ENCODE measurements at regions not wholly inside any gene's neighbourhood (a gene's known extent, or its start where the extent isn't known, plus 50 kb on each side); places are given as distances from the start of the nearest gene placed in this dataset.

DNA sequence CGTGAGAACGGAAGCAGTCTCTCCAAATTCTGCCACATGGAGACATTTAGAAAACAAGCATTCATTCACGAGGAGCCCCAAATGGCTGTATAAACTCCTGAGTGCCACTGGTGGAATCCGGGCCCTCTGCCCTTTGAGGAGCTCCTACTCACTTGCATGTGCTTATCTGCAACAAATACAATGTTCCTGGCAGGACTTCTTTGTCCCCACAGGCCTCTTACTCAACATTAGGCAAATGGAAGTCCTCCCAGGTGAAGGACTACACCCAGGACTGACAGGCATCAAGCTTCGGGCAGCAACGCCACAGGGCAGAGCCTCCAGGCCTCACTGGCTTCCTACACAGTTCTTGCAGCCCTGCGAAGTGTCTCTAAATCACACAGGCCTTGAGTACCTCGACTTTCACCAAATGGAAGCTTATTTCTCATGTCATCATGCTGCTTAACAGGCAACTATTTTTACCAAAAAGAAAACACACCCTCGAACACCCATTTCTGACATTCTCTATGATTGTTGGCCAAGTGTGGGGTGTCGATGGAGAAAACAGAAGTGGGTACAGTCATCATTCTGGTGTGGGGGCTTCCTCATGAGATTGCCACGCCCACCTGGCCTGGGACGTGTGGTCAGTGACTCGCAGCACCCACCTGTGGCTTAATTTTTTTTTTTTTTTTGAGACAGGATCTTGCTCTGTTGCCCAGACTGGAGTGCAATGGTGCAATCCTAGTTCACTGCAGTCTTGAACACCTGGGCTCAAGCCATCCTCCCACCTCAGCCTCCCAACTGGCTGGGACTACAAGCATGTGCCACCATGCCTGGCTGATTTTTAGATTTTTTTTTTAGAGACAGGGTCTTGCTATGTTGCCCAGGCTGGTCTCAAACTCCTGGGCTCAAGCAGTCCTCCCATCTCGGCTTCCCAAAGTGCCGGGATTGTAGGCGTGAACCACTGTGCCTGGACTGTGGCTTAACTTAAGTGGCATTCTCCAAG is 186.8 kb upstream of the GLI2 start:
- DNase-seq (ENCODE audit: low read depth in 2 of 2): no peak

DNA sequence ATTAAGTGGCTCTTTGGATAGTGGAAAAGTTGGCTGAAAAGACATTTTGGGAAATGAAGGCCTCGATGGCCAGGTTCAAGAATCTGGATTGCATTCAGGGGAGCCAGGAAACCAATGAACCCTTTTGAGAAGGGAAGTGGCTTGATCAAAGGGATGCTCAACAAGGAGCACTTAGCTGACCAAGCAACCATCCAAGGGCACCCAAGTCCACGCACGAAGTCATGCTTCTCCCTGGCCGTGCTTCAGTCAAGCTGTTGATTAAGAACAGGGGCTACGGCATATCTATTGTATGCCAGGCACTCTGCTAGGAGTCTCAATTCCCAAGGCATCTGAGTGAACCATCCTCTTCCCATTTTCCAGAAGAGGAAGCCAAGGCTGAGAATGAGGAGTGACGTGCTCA is 185.8 kb upstream of the GLI2 start:
- no peak for DNase-seq (ENCODE audit: low read depth in 2 of 2)

GRCh38 chr2:120550282-120550681 is 185.4 kb upstream of the GLI2 start:
- DNase-seq (ENCODE audit: low read depth in 2 of 2): no peak

DNA sequence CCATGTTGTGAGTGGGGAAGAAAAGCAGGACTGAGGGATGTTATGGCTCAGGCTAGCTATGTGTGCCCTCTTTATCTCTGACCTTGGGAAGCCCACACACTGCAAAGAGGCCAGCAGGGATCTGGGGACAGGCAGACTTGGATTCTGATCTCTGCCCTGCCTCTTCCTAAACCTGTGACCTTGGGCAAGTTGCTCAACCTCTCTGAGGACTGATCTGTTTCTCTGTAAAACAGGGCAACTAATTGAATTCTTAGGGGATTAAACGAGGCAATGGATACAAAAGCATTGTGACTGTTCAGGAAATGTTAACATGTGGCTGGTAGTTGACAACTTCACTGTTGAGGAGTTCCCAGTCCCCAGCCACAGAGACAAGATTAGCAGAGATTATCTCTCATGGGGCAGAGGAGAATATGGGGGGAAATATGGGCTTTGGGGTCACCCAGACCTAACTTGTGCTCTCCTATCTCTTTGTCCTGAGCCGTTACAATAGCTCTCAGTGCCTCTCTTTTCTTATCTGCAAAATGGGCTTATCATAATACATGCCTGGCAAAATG is 184.7 kb upstream of the GLI2 start:
- DNase-seq (ENCODE audit: low read depth in 2 of 2): no peak

DNA sequence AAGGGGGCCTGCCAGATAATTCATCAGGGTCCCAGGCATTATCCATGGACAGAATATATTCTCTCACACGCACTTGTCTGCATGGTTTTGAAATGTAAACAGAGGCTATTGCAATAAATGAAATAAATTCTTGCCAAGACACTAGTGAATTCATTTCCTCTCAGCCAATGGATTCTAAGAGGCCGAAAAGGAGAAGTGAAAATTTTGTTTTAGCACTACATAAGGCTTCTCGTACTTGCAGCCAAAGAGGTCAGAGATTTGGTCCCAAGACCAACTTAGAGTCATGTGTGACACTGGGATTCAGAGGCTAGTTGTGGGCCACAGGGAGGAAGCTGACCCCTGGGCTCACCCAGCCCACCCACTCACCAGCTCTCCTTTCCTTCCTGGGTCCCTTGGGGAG is 184.1 kb upstream of the GLI2 start:
- DNase-seq (ENCODE audit: low read depth in 2 of 2): no peak

DNA sequence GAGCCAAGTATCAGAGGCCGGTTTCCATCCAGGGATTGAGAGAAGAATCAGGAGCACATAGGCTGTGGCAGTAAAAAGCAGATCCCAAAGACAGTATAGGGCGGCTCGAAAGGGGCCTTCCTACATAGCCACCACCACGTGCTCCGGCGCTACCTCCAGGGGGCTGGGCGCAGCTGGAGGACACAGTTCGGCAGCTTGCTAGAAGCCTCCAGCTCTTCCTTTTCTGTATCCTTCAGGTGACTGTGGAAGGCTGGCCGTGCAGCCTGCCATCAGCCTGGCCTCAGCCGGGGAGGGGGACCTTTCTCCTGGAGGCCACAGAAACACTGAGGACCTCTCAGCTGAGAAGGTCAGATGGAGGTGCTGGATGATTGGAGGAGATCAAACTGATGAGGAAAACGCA is 183.6 kb upstream of the GLI2 start:
- DNase-seq (ENCODE audit: low read depth in 2 of 2): no peak

GRCh38 chr2:120552800-120553481 is 182.7 kb upstream of the GLI2 start:
- DNase-seq (ENCODE audit: low read depth in 2 of 2): peak; percentile 11 to 17

GRCh38 chr2:120554625-120555032 is 181.0 kb upstream of the GLI2 start:
- no peak for DNase-seq (ENCODE audit: low read depth in 2 of 2)

DNA sequence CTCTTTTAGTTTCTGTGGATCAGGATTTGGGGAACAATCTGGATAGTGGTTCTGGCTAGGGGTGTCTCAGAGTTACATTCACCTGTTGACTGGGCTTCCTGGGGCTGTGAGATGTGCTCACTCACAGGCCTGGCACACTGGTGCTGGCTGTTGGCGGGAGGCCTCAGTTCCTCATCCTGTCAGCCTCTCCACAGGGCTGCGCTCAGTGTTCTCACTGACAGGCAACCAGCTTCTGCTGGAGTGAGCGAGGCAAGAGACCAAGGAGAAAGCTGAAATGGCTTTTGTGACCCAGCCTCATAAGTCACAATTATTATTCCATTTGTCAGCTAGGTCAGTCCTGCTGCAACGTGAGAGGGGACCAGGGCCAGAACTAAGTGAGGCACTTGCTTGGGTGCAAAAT is 180.6 kb upstream of the GLI2 start:
- no peak for DNase-seq (ENCODE audit: low read depth in 2 of 2)

- DNase-seq (ENCODE audit: low read depth in 2 of 2): no peak
Observed at GRCh38 chr2:120556911-120557310, 178.8 kb upstream of the GLI2 start.

- DNase-seq (ENCODE audit: low read depth in 2 of 2): no peak
Observed at GRCh38 chr2:120558847-120559246, 176.8 kb upstream of the GLI2 start.

- no peak for DNase-seq (ENCODE audit: low read depth in 2 of 2)
Observed at GRCh38 chr2:120559401-120559800, 176.3 kb upstream of the GLI2 start.

GRCh38 chr2:120560330-120560729 is 175.3 kb upstream of the GLI2 start:
- no peak for DNase-seq (ENCODE audit: low read depth in 2 of 2)

GRCh38 chr2:120561379-120562035 is 174.2 kb upstream of the GLI2 start:
- no peak for DNase-seq (ENCODE audit: low read depth in 2 of 2)

DNA sequence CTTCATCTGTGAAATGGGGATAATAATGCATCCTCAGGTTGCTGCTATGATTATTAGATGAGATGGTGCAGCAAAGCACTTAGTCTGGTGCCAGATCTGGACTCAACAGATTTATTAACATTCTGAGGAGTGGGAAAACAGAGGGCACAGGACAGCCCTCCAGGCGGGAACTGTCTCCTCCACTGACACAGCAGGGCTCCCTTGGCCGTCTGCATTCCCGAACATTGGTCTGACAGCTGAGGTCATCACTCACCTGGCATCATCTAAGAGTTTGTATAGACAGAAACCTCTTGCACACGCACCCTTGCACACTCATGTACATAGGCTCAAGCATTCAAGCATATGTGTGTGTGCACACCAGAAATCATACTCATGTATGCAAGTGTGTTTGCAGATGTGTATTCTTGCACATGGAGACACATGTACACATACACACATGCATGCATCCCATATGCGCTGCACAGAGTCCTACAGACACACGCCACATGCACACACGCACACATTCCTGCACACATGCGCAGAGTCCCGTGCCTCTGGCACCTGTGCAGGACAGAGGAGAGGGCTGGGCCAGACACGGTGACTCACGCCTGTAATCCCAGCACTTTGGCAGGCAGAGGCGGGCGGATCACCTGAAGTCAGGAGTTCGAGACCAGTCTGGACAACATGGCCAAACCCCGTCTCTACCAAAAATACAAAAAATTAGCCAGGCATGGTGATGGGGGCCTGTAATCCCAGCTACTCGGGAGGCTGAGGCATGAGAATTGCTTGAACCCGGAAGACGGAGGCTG is 173.3 kb upstream of the GLI2 start:
- DNase-seq (ENCODE audit: low read depth in 2 of 2): no peak

DNA sequence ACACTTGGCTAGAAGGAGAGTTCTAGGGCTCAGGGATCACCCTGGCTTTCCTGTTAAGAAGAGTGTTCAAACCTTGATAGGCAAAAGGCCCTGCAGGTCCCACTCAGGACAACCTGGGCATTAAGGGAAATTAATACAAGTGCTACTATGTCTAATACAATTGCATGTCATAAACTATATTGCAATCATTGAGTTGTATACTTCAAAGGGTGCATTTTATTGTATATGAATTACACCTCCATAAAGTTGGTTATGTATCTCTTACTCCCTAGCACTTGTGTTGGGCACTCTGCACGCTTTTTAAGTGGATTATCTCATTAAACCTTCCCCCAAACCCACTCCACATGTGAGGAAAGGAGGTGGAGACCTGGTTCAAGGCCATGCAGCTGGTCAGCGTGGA is 172.1 kb upstream of the GLI2 start:
- DNase-seq (ENCODE audit: low read depth in 2 of 2): no peak

DNA sequence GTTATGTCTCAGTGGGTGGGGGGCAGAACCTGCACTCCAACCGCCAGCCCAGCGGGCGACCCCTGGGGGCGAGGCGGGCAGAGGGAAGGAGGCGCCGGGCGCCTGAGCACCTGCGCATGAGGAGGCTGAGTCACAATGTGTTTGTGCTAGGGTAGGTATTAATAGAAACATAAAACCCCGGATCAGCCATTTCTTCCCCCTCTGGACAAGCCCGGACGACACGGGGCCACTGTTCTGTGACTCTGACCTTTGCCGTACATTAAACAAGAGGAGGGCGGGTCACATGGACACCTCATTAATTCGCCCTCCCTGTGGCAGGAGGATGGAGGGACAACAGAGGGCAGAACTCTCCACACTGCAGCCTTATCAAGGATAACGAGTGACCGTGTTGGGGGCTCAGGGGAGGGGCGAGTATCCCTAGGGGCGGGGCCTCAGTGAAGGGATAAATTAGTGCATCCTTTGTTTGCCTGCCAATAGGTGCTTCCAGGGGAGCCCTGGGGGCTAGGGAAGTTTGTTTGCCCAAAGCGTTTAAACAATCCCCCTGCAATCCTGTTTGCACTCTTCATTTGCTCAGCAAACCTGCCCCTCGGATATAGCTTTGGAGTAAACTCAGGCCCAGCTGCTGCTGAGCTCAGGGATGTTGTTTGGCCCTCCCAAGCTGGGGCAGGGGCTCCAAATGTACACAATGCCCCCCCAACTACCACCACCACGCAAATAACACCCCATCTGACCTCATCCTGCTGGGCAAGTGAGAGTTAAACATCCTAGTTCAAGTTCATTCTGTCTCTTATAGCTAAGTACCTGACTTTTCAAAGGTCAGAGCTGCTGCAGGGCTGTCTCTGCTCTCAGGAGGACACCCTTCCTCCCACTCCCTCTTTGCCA is 171.2 kb upstream of the GLI2 start:
- no peak for DNase-seq (ENCODE audit: low read depth in 2 of 2)

- no peak for DNase-seq (ENCODE audit: low read depth in 2 of 2)
Observed at GRCh38 chr2:120565095-120565460, 170.6 kb upstream of the GLI2 start.

GRCh38 chr2:120565929-120566328 is 169.7 kb upstream of the GLI2 start:
- DNase-seq (ENCODE audit: low read depth in 2 of 2): no peak

GRCh38 chr2:120566331-120567035 is 169.2 kb upstream of the GLI2 start:
- DNase-seq (ENCODE audit: low read depth in 2 of 2): no peak

Measured in stimulated activated CD8-positive, alpha-beta memory T cell treated with anti-CD3 and anti-CD28 coated beads, Interleukin-2, amount 100 ng/mL, for 48 hours (primary cell).